ENCODE measurements at regions not wholly inside any gene's neighbourhood (a gene's known extent, or its start where the extent isn't known, plus 50 kb on each side); places are given as distances from the start of the nearest gene placed in this dataset.
"Not testable (repeated sequence)": the region's sequence is repeated elsewhere in the genome, so short reads cannot be mapped to it uniquely, and the experiment has no call there.

GRCh38 chr2:184444623-184445223 lies 153.6 kb upstream of the ZNF804A start:
- DNase-seq (ENCODE audit: low spot score): no peak

- no peak for DNase-seq (ENCODE audit: low spot score)
Measured at GRCh38 chr2:184449760-184450159, 148.6 kb upstream of the ZNF804A start.

DNA sequence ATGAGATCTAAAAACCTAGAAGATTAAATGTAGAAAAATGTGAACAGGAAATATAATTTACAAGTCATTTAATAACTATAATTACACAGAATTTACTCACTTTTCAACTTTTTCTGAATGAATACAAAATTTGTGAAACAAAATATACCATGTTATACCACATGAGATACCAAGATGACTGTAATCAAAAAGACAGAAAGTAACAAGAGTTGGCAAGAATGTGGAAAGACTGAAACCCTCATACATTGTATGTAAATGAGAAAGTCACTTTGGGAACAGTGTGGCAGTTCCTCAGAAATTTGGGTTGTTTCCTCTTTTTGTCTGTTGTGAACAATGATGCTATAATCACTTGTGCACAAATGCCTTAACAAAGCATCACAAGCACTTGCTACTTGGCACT lies 145.4 kb upstream of the ZNF804A start:
- no peak for DNase-seq (ENCODE audit: low spot score)

DNA sequence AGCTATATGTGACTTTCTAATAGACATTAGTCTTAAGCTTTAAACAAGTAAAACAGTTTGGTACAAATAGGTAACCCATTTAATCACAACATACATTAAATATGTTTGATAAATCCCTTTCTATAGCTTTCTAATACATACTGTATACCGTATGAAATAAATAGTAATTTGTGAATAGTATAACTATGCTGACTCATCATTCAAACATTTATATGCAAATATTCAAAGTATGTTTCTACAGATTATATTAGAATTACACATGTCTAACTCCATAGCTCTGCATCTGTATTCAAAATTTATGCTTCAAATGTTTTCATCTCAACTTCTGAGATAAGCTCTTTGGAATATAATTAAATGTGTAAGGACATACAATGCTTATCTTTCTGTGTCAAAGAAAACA lies 142.7 kb upstream of the ZNF804A start:
- no peak for DNase-seq (ENCODE audit: low spot score)

GRCh38 chr2:184456693-184457092 lies 141.6 kb upstream of the ZNF804A start:
- not testable (repeated sequence) for DNase-seq (ENCODE audit: low spot score)

DNA sequence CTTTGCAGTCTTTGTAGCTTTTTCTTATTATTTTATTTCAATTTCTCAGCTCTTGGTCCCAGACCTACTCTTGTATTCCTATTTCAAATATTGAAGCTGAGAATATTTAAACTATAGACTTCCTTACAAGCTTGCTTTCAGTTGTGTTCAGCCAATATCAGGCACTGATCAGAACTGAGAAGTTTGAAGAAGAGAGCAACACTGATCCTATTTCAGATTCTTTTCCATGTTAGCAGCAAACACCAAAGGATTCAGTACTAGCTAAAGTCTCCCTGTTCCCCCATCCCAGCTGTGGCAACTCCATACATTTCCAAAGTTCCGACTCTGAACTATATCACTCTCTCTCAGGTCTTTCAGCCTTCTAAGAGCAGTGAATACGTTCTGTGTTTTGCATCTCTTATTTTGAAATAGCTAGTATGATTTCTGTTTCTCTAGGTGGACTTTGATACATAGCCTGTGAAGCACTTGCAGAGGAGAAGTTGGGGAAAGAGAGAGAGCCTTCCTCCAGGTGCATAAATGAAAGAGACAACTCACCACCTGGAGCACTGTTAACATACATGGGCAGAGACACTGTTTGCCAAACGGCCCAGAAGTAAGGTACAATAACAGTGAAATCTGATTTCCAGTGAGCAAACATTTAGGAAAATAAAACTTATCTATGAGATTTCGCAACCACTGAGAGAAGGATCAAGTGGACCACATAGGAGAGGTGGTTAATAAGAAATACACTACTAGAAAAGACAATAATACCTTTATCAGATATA lies 135.0 kb upstream of the ZNF804A start:
- DNase-seq (ENCODE audit: low spot score): no peak

GRCh38 chr2:184463866-184464248 lies 134.5 kb upstream of the ZNF804A start:
- DNase-seq (ENCODE audit: low spot score): no peak

- no peak for DNase-seq (ENCODE audit: low spot score)
Measured at GRCh38 chr2:184468826-184469225, 129.5 kb upstream of the ZNF804A start.

DNA sequence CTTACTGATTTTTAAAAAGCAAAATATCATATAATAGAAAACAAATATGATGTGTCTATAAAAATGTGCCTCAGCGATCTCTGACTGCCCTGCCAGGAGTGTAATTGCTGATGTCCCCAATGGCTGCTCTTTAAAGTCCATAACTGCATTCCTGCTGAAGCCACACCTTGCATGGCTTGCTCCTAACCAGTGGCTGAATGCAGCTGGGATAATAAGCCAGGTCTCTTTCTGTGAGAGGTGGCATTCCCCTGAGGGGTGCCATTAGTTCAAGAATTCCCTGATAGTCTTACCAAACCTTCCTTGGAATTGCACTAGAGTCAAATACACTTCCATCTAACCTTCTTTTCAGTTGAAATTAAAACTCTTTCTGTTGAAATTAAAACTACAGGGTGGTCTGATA lies 125.8 kb upstream of the ZNF804A start:
- no peak for DNase-seq (ENCODE audit: low spot score)

GRCh38 chr2:184481865-184482264 lies 116.5 kb upstream of the ZNF804A start:
- DNase-seq (ENCODE audit: low spot score): no peak

GRCh38 chr2:184498936-184499335 lies 99.4 kb upstream of the ZNF804A start:
- no peak for DNase-seq (ENCODE audit: low spot score)

- no peak for DNase-seq (ENCODE audit: low spot score)
Measured at GRCh38 chr2:184504252-184504651, 94.1 kb upstream of the ZNF804A start.

- DNase-seq (ENCODE audit: low spot score): no peak
Measured at GRCh38 chr2:184507254-184507653, 91.1 kb upstream of the ZNF804A start.

DNA sequence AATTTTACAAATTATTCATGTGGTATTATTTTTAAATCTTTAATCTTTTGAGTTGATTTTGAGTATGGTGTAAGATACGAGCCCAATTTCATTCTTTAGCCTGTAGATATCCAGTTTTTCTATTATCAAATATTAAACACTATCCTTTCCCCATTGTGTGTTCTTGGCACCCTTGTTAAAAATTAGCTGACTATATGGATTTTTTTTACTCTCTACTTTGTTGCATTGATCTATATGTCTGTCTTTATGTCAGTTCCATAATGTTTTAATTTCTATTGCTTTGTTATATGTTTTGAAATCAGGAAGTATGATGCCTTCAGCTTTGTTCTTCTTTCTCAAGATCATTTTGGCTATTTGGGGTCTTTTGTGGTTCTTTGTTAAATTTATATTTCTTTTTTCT lies 80.9 kb upstream of the ZNF804A start:
- no peak for DNase-seq (ENCODE audit: low spot score)

- no peak for DNase-seq (ENCODE audit: low spot score)
Measured at GRCh38 chr2:184520441-184520840, 77.9 kb upstream of the ZNF804A start.

GRCh38 chr2:184523732-184524131 lies 74.6 kb upstream of the ZNF804A start:
- DNase-seq (ENCODE audit: low spot score): no peak

DNA sequence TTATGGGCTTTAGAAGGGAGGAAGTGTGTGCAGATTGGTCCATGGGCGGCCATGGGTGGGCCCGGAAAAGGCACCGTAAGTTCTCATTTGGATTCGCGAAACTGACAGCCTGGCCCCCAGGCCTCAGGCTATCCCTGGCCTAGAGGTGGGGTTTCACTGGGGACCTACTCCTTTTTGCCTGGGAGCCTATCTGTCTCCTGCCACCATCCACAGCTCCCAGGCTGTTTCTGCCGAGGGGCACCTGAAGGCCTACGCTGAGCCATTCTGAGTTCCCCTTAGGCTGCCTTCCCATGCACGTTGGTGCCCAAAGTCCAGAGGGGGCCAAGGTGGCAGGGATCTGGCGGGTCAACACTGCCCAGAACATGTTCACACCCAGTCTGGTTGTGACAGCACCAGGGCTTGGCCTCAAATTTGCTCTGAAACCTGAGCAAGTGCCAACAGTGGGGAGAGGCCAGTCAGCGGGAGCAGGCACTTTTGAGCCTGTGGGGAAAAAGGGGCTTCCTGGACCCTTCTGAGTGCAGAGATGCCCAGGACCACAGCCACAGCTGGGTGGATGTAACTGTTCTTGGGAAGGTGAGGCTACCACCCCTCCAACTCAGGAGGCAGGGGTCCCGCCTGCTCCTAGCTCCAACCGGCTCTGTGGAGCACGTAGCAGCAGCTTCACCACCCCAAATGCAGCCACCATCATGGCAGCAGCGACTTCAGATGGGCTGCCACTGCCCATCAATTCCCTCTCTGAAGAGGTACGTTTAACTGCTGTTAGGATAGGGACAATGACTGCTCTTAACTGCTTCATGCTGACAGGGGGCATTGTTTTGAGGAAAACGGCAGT lies 73.6 kb upstream of the ZNF804A start:
- DNase-seq (ENCODE audit: low spot score): no peak

DNA sequence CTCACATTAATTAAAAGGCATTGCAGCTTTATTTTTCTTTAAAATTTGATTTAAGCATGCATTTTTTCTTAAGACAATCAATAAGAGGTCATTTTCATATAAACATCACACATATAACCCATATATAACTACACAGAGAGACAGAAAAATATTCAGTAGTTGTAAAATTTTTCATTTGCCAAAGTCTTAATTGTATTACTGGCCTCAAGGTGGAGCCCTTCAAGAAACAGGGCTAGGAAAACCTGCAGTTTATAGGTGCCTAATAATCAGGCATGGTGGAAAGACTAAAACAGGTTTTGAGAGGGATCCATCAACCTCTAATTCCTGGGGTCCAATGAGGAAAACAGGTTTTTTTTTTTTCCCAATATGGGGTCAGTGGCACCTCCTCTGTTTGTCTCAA lies 71.3 kb upstream of the ZNF804A start:
- no peak for DNase-seq (ENCODE audit: low spot score)

GRCh38 chr2:184528119-184528518 lies 70.2 kb upstream of the ZNF804A start:
- DNase-seq (ENCODE audit: low spot score): no peak

DNA sequence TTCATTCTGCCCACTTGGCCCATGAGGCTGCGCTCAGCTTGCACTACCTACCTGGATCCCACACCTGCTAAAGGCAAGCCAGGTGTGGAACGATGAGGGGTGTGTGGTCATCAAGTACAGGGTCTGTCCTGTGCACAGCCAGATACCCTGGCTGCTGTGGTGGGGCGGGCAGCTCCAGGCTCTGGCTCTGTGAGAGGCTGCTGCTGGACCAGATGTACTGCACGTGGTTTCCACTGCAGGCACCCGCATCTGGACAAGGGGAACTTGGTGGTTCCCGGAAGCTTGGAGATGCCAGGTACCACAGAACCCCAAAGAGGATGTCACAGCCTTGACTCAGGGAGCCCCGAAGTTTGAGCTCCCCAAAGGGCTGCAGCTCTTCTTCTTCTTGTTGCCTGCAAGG lies 68.1 kb upstream of the ZNF804A start:
- DNase-seq (ENCODE audit: low spot score): no peak

GRCh38 chr2:184530959-184531358 lies 67.4 kb upstream of the ZNF804A start:
- DNase-seq (ENCODE audit: low spot score): no peak

GRCh38 chr2:184532551-184532950 lies 65.8 kb upstream of the ZNF804A start:
- no peak for DNase-seq (ENCODE audit: low spot score)

DNA sequence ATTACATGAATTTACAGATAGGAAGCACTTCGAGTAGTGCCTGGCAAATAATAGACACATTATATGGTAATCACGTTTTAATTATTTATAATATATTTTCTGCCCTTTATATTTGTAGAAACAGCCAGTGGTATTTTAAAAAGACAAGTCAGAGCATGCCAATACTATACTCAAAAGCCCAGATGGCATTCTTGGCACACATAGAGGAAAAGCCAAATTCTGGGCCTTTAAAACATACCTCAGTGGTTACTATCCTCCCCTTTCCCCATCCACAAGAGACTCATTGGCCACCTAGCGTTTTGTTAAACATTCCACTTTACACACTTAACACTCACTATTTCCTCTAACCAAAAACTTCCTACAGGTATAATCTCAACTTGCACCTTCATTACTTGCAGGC lies 63.3 kb upstream of the ZNF804A start:
- DNase-seq (ENCODE audit: low spot score): no peak

Data from kidney tubule cell (primary cell).